ENCODE measurements at regions not wholly inside any gene's neighbourhood (a gene's known extent, or its start where the extent isn't known, plus 50 kb on each side); places are given as distances from the start of the nearest gene placed in this dataset.

DNA sequence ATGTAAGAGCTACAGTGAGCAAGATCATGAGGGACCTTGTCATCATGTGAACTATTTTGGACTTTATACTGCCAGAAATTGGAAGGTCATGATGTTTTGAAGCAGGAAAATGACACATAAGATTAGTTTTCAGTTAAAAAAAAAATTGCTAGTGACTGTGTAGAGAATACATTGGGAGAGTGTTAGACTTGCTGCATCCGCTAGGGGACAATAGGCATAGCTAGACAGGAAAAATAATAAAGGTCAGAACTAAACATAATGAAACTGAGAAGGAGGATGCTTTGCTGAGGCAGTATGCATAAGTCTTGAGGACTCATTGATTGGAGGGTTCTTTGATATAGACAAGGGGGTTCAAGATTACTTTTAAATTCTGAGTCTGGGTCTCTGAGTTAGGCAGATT, 275.8 kb upstream of the KCNH8 start:
- Histone ChIP-seq H3K23ac (ENCODE audit: low read depth, low read length) (no peak overlapping the region), H3K9ac (ENCODE audit: low read depth, low read length) (no peak overlapping the region), H4K5ac (ENCODE audit: low read depth, low read length) (no peak overlapping the region), H3K9me1 (ENCODE audit: insufficient read depth, low read length) (no peaks in the 10 kb centered on the region), H3K4me2 (ENCODE audit: low read depth, low read length) (no peak overlapping the region), H2AK9ac (replicated peaks; ENCODE audit: low read depth, low read length, poor library complexity) (no peak overlapping the region), H3K4me3 (ENCODE audit: insufficient read depth, low read depth, low read length) (no peak overlapping the region), H2BK5ac (ENCODE audit: low read depth, low read length, poor library complexity, severe bottlenecking) (no peak overlapping the region), H3K9me3 (ENCODE audit: control insufficient read depth, insufficient read depth, low read length) (peaks cover 10% of the 10 kb centered on the region), H3K18ac (ENCODE audit: low read depth, low read length) (no peak overlapping the region), H4K91ac (ENCODE audit: insufficient read depth, low read depth, low read length) (no peak overlapping the region), H3K14ac (replicated peaks; ENCODE audit: low read depth, low read length) (no peak overlapping the region), H3K36me3 (ENCODE audit: control insufficient read depth, insufficient read depth, low read length) (no peaks in the 10 kb centered on the region), H3K27me3 (ENCODE audit: control insufficient read depth, insufficient read depth, low read length) (no peaks in the 10 kb centered on the region), H2BK15ac (ENCODE audit: low read depth, low read length) (no peak overlapping the region), H2AFZ (replicated peaks; ENCODE audit: low read length, poor library complexity) (no peak overlapping the region), H3K4me1 (ENCODE audit: control insufficient read depth, insufficient read depth, low read length) (no peaks in the 10 kb centered on the region), H2BK120ac (ENCODE audit: low read depth, low read length) (no peak overlapping the region), H2BK20ac (ENCODE audit: low read depth, low read length) (no peak overlapping the region), H3K79me1 (ENCODE audit: low read depth in 1 of 2, low read length in 2 of 2) (no peaks in the 10 kb centered on the region), H3K56ac (ENCODE audit: extremely low read depth, insufficient read depth, low read length) (no peak overlapping the region), H4K8ac (ENCODE audit: low read depth in 2 of 2, low read length in 2 of 2) (no peak overlapping the region), H4K20me1 (ENCODE audit: insufficient read depth, low read length) (no peaks in the 10 kb centered on the region), H3K27ac (ENCODE audit: insufficient read depth, low read length) (no peak overlapping the region), H3K4ac (ENCODE audit: low read depth, low read length) (no peak overlapping the region), H2AK5ac (ENCODE audit: low read depth, low read length) (no peak overlapping the region)
- ATAC-seq (ENCODE audit: low read depth), result no peak
- DNase-seq, result no peak
- intact Hi-C loops (cut with micrococcal nuclease) (no loop called here), dilution Hi-C loops (cut with HindIII; ENCODE audit: low sequenced_read_pairs, unreplicated experiment) (no loop called here), in situ Hi-C loops (cut with MboI; ENCODE audit: low sequenced_read_pairs) (no loop called here)
- no TSS peak for BruUV-seq (replicated peaks)
- POLR2A ChIA-PET (ENCODE audit: unreplicated experiment), result no interaction called here
- CTCF ChIA-PET, result no interaction called here
- TF ChIP-seq MAZ (IDR thresholded peaks at IDR 0.05; ENCODE audit: borderline replicate concordance, low read depth, low read length), result no peak
- no peak for TF ChIP-seq RFX5 (IDR thresholded peaks at IDR 0.05; ENCODE audit: low read depth, low read length)
- no peak for TF ChIP-seq MAFK (IDR thresholded peaks at IDR 0.05; ENCODE audit: low read depth, low read length)
- no peak for TF ChIP-seq CEBPB (IDR thresholded peaks at IDR 0.05; ENCODE audit: low read depth, low read length)
- TF ChIP-seq SMC3 (IDR thresholded peaks at IDR 0.05; ENCODE audit: low read depth, low read length), result no peak
- no peak for TF ChIP-seq CTCF (conservative IDR thresholded peaks at IDR 0.05; ENCODE audit: low read depth, low read length)
- TF ChIP-seq BHLHE40 (IDR thresholded peaks at IDR 0.05; ENCODE audit: low read depth, low read length), result no peak
- TF ChIP-seq, protein P1, sequence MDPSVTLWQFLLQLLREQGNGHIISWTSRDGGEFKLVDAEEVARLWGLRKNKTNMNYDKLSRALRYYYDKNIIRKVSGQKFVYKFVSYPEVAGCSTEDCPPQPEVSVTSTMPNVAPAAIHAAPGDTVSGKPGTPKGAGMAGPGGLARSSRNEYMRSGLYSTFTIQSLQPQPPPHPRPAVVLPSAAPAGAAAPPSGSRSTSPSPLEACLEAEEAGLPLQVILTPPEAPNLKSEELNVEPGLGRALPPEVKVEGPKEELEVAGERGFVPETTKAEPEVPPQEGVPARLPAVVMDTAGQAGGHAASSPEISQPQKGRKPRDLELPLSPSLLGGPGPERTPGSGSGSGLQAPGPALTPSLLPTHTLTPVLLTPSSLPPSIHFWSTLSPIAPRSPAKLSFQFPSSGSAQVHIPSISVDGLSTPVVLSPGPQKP (IDR thresholded peaks at IDR 0.05; ENCODE audit: borderline replicate concordance, low read depth, low read length), result no peak
- no peak for TF ChIP-seq RAD21 (IDR thresholded peaks at IDR 0.05; ENCODE audit: low read length)
- TF ChIP-seq USF2 (IDR thresholded peaks at IDR 0.05; ENCODE audit: low read depth, low read length), result no peak
- WGBS, 2 experiments (ENCODE audit: extremely low coverage in 2 of 2, insufficient read length in 1 of 2), result 33% methylated on average over 1 of the region's 1 CpG; no CpG with 5 or more reads in 1 of the 2 experiments
